ENCODE measurements at regions not wholly inside any gene's neighbourhood (a gene's known extent, or its start where the extent isn't known, plus 50 kb on each side); places are given as distances from the start of the nearest gene placed in this dataset.

- H3K4me1 ChIP-seq = no peaks in the 10 kb centered on the region
- peaks cover 43% of the 10 kb centered on the region for H3K27me3 ChIP-seq (ENCODE audit: low read depth)
- intact Hi-C loops (cut with micrococcal nuclease) = no loop called here
- no peak for DNase-seq
- peaks cover 22% of the 10 kb centered on the region for H3K9me3 ChIP-seq (replicated peaks)
- TF ChIP-seq CTCF (IDR thresholded peaks at IDR 0.05; ENCODE audit: borderline replicate concordance) = no peak
- H3K27ac ChIP-seq (replicated peaks) = no peak overlapping the region
- no peak overlapping the region for H3K4me3 ChIP-seq
- H3K36me3 ChIP-seq = no peaks in the 10 kb centered on the region
Observed at GRCh38 chr20:22429175-22430153, 154.9 kb downstream of the FOXA2 start.

- no peaks in the 10 kb centered on the region for H3K36me3 ChIP-seq
- DNase-seq = no peak
- H3K9me3 ChIP-seq (replicated peaks) = peaks cover 14% of the 10 kb centered on the region
- no peak for TF ChIP-seq CTCF (IDR thresholded peaks at IDR 0.05; ENCODE audit: borderline replicate concordance)
- H3K27me3 ChIP-seq (ENCODE audit: low read depth) = peaks cover 47% of the 10 kb centered on the region
- intact Hi-C loops (cut with micrococcal nuclease) = no loop called here
- H3K4me3 ChIP-seq = no peak overlapping the region
- no peak overlapping the region for H3K27ac ChIP-seq (replicated peaks)
- H3K4me1 ChIP-seq = no peaks in the 10 kb centered on the region
Observed at GRCh38 chr20:22428051-22428450, 156.3 kb downstream of the FOXA2 start.

- no peak overlapping the region for H3K27ac ChIP-seq (replicated peaks)
- no peak for DNase-seq
- H3K27me3 ChIP-seq (ENCODE audit: low read depth) = peaks cover 53% of the 10 kb centered on the region
- intact Hi-C loops (cut with micrococcal nuclease) = no loop called here
- no peaks in the 10 kb centered on the region for H3K36me3 ChIP-seq
- H3K9me3 ChIP-seq (replicated peaks) = peaks cover 14% of the 10 kb centered on the region
- no peak overlapping the region for H3K4me3 ChIP-seq
- H3K4me1 ChIP-seq = no peaks in the 10 kb centered on the region
- TF ChIP-seq CTCF (IDR thresholded peaks at IDR 0.05; ENCODE audit: borderline replicate concordance) = no peak
Observed at GRCh38 chr20:22426772-22427171, 157.6 kb downstream of the FOXA2 start.

- H3K36me3 ChIP-seq = no peaks in the 10 kb centered on the region
- DNase-seq = no peak
- H3K27ac ChIP-seq (replicated peaks) = no peak overlapping the region
- intact Hi-C loops (cut with micrococcal nuclease) = no loop called here
- H3K4me3 ChIP-seq = no peak overlapping the region
- peaks cover 53% of the 10 kb centered on the region for H3K27me3 ChIP-seq (ENCODE audit: low read depth)
- no peaks in the 10 kb centered on the region for H3K4me1 ChIP-seq
- no peak for TF ChIP-seq CTCF (IDR thresholded peaks at IDR 0.05; ENCODE audit: borderline replicate concordance)
- H3K9me3 ChIP-seq (replicated peaks) = peaks cover 14% of the 10 kb centered on the region
Observed at GRCh38 chr20:22425344-22426295, 158.8 kb downstream of the FOXA2 start.

GRCh38 chr20:22423190-22423832 lies 161.1 kb downstream of the FOXA2 start:
- H3K27ac ChIP-seq (replicated peaks) = no peak overlapping the region
- H3K9me3 ChIP-seq (replicated peaks) = peaks cover 14% of the 10 kb centered on the region
- peaks cover 30% of the 10 kb centered on the region for H3K27me3 ChIP-seq (ENCODE audit: low read depth)
- no peak for DNase-seq
- no peak overlapping the region for H3K4me3 ChIP-seq
- no peaks in the 10 kb centered on the region for H3K36me3 ChIP-seq
- H3K4me1 ChIP-seq = no peaks in the 10 kb centered on the region
- TF ChIP-seq CTCF (IDR thresholded peaks at IDR 0.05; ENCODE audit: borderline replicate concordance) = no peak
- intact Hi-C loops (cut with micrococcal nuclease) = no loop called here
